Sciatic nerve (tissue), 2 donors: ENCODE measurements at regions not wholly inside any gene's neighbourhood (a gene's known extent, or its start where the extent isn't known, plus 50 kb on each side); places are given as distances from the start of the nearest gene placed in this dataset.

Experiments used
- ATAC-seq: fragments of 200-7000 bp; cut with Tn5 transposase; one replicate; pipeline ENCODE4 v1.9.1; 2020; ENCODE audit warnings: mild to moderate bottlenecking, moderate library complexity
- DNase-seq: peaks from one replicate; pipeline ENCODE4 v3.0.0-alpha.2; 2020; ENCODE audit warnings: low spot score
- intact Hi-C: fragments of 100-400 bp; cut with DNase I; formaldehyde crosslinking; loops from one replicate; pipeline ENCODE4 v1.14.2; 2022
- donor health status: DM: no; HTN: no; CAD: no.
- donor health status: DM: no; HTN: no; CAD: no.

- ATAC-seq: no peak
- DNase-seq: no peak
- intact Hi-C loops: no loop called here
Measured at GRCh38 chr1:84759756-84760155, 69.5 kb upstream of the SSX2IP start.

GRCh38 chr1:84758968-84759491, 68.8 kb upstream of the SSX2IP start:
- DNase-seq (no peak), ATAC-seq (peak; percentile 79)
- intact Hi-C loops: no loop called here

- DNase-seq (no peak), ATAC-seq (no peak)
- intact Hi-C loops: no loop called here
Measured at GRCh38 chr1:84758476-84758875, 68.2 kb upstream of the SSX2IP start.

GRCh38 chr1:84757301-84757700, 67.0 kb upstream of the SSX2IP start:
- ATAC-seq (no peak), DNase-seq (no peak)
- intact Hi-C loops: no loop called here

- intact Hi-C loops: no loop called here
- DNase-seq (no peak), ATAC-seq (no peak)
Measured at GRCh38 chr1:84756455-84757082, 66.3 kb upstream of the SSX2IP start.

GRCh38 chr1:84756001-84756400, 65.7 kb upstream of the SSX2IP start:
- DNase-seq (no peak), ATAC-seq (no peak)
- intact Hi-C loops: no loop called here

GRCh38 chr1:84755216-84755615, 65.0 kb upstream of the SSX2IP start:
- DNase-seq (no peak), ATAC-seq (no peak)
- intact Hi-C loops: no loop called here

GRCh38 chr1:84754386-84754703, 64.1 kb upstream of the SSX2IP start:
- ATAC-seq (no peak), DNase-seq (no peak)
- intact Hi-C loops: no loop called here

- DNase-seq (peak; percentile 90), ATAC-seq (peak; percentile 89)
- intact Hi-C loops: no loop called here
Measured at GRCh38 chr1:84753516-84754385, 63.5 kb upstream of the SSX2IP start.

- ATAC-seq (no peak), DNase-seq (no peak)
- intact Hi-C loops: no loop called here
Measured at GRCh38 chr1:84750110-84750730, 60.0 kb upstream of the SSX2IP start.

GRCh38 chr1:84749427-84749826, 59.2 kb upstream of the SSX2IP start:
- ATAC-seq: no peak
- no peak for DNase-seq
- intact Hi-C loops: no loop called here

- ATAC-seq: no peak
- intact Hi-C loops: no loop called here
- no peak for DNase-seq
Measured at GRCh38 chr1:84748364-84748763, 58.1 kb upstream of the SSX2IP start.

- ATAC-seq (no peak), DNase-seq (no peak)
- intact Hi-C loops: no loop called here
Measured at GRCh38 chr1:84745857-84746256, 55.6 kb upstream of the SSX2IP start.

GRCh38 chr1:84743896-84744295, 53.6 kb upstream of the SSX2IP start:
- ATAC-seq (no peak), DNase-seq (no peak)
- intact Hi-C loops: no loop called here

- DNase-seq (no peak), ATAC-seq (no peak)
- intact Hi-C loops: no loop called here
Measured at GRCh38 chr1:84742653-84743052, 52.4 kb upstream of the SSX2IP start.

- DNase-seq: no peak
- no peak for ATAC-seq
- intact Hi-C loops: no loop called here
Measured at GRCh38 chr1:84740050-84740714, 49.9 kb upstream of the SSX2IP start.
